Endothelial cell (in vitro differentiated cells): ENCODE measurements at regions not wholly inside any gene's neighbourhood (a gene's known extent, or its start where the extent isn't known, plus 50 kb on each side); places are given as distances from the start of the nearest gene placed in this dataset.

Experiments
- DNase-seq: peaks from one replicate; pipeline ENCODE4 v3.0.0; 2021; ENCODE audit warnings: low spot score
- H3K27ac Mint-ChIP-seq: one replicate; pipeline ENCODE4 v1.8.0; 2021; ENCODE audit warnings: mixed read lengths, inconsistent platforms; ENCODE audit not compliant: unreplicated experiment
- H3K27me3 Mint-ChIP-seq: one replicate; pipeline ENCODE4 v1.8.0; 2021; ENCODE audit warnings: mild to moderate bottlenecking, moderate library complexity, mixed read lengths, inconsistent platforms; ENCODE audit not compliant: unreplicated experiment
- H3K36me3 Mint-ChIP-seq: one replicate; pipeline ENCODE4 v1.8.0; 2021; ENCODE audit warnings: mild to moderate bottlenecking, low read depth, mixed read lengths, inconsistent platforms; ENCODE audit not compliant: unreplicated experiment
- H3K4me1 Mint-ChIP-seq: one replicate; pipeline ENCODE4 v1.8.0; 2021; ENCODE audit warnings: mild to moderate bottlenecking, mixed read lengths, inconsistent platforms; ENCODE audit not compliant: unreplicated experiment
- H3K4me3 Mint-ChIP-seq: one replicate; pipeline ENCODE4 v1.8.0; 2021; ENCODE audit warnings: mild to moderate bottlenecking, mixed read lengths, inconsistent platforms; ENCODE audit not compliant: unreplicated experiment
- H3K9me3 Mint-ChIP-seq: one replicate; pipeline ENCODE4 v1.8.0; 2021; ENCODE audit warnings: mixed read lengths, inconsistent platforms; ENCODE audit not compliant: unreplicated experiment
- CTCF ChIP-seq: fragments of 200-600 bp; sonication (generic); IDR thresholded peaks from one replicate; pipeline ENCODE4 v1.5.0; 2021; ENCODE audit warnings: antibody characterized with exemption; ENCODE audit not compliant: unreplicated experiment

GRCh38 chr22:47888817-47889216 is 1126.4 kb downstream of the TBC1D22A start:
- Mint-ChIP-seq H3K27ac (no peak overlapping the region), H3K36me3 (peaks cover 3% of the 10 kb centered on the region), H3K9me3 (peaks cover 32% of the 10 kb centered on the region), H3K4me1 (peaks cover 5% of the 10 kb centered on the region), H3K27me3 (peaks cover 3% of the 10 kb centered on the region), H3K4me3 (no peak overlapping the region)
- TF ChIP-seq CTCF = no peak
- no peak for DNase-seq

GRCh38 chr22:47884775-47885174 is 1122.3 kb downstream of the TBC1D22A start:
- no peak for DNase-seq
- no peak for TF ChIP-seq CTCF
- Mint-ChIP-seq H3K9me3 (peaks cover 24% of the 10 kb centered on the region), H3K27ac (no peak overlapping the region), H3K27me3 (peaks cover 4% of the 10 kb centered on the region), H3K36me3 (peaks cover 9% of the 10 kb centered on the region), H3K4me3 (no peak overlapping the region), H3K4me1 (peaks cover 3% of the 10 kb centered on the region)

GRCh38 chr22:47884200-47884599 is 1121.8 kb downstream of the TBC1D22A start:
- peaks cover 3% of the 10 kb centered on the region for H3K4me1 Mint-ChIP-seq
- no peak overlapping the region for H3K27ac Mint-ChIP-seq
- H3K4me3 Mint-ChIP-seq = peak overlapping the region; percentile 23

GRCh38 chr22:47883757-47884156 is 1121.3 kb downstream of the TBC1D22A start:
- Mint-ChIP-seq H3K27ac (no peak overlapping the region), H3K36me3 (peaks cover 9% of the 10 kb centered on the region), H3K4me1 (peaks cover 3% of the 10 kb centered on the region), H3K4me3 (peak overlapping the region; percentile 23), H3K9me3 (peaks cover 23% of the 10 kb centered on the region), H3K27me3 (peaks cover 10% of the 10 kb centered on the region)
- TF ChIP-seq CTCF = no peak
- DNase-seq = no peak

More at GRCh38 chr22:47884200-47884599, 1121.8 kb downstream of the TBC1D22A start:
- Mint-ChIP-seq H3K27me3 (peaks cover 10% of the 10 kb centered on the region), H3K36me3 (peaks cover 9% of the 10 kb centered on the region), H3K9me3 (peaks cover 24% of the 10 kb centered on the region)
- DNase-seq = no peak
- TF ChIP-seq CTCF = no peak

- Mint-ChIP-seq H3K4me3 (no peak overlapping the region), H3K27me3 (peaks cover 7% of the 10 kb centered on the region), H3K9me3 (peaks cover 23% of the 10 kb centered on the region), H3K4me1 (no peaks in the 10 kb centered on the region), H3K36me3 (peaks cover 6% of the 10 kb centered on the region), H3K27ac (no peak overlapping the region)
- TF ChIP-seq CTCF = no peak
- DNase-seq = no peak
These were observed 1116.9 kb downstream of the TBC1D22A start for GRCh38 chr22:47879346-47879745.
